GM18520 (cell line): ENCODE measurements at regions not wholly inside any gene's neighbourhood (a gene's known extent, or its start where the extent isn't known, plus 50 kb on each side); places are given as distances from the start of the nearest gene placed in this dataset.
A peak's percentile ranks its signal among the peaks of the same experiment; 100 is the strongest.

ENCODE experiments used
- ATAC-seq: cut with Tn5 transposase; IDR thresholded peaks from one replicate; pipeline ENCODE4 v1.9.1; 2021; ENCODE audit not compliant: unreplicated experiment

- ATAC-seq, result no peak
These were observed 390.6 kb downstream of the TNS3 start for GRCh38 chr7:47191316-47191715.

DNA sequence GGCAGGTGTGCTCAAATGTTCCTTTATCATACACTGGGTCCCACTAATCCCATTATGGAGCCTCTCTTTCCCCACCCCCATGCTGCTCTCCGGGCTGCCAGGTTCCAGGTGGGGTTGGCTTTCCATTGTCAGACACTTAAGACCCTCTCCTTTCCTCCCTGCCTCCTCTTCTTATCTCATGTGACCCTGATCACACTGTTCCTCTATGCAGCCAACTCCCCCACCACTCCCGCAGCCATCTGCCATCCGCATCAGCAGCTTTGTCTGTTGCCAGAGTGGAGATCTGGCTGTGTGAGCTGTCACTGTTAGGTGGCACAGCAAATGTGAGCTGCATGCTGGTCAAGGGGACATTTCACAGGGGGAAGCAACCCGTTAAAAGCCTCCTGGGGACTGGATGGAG, 391.4 kb downstream of the TNS3 start:
- ATAC-seq, result no peak

DNA sequence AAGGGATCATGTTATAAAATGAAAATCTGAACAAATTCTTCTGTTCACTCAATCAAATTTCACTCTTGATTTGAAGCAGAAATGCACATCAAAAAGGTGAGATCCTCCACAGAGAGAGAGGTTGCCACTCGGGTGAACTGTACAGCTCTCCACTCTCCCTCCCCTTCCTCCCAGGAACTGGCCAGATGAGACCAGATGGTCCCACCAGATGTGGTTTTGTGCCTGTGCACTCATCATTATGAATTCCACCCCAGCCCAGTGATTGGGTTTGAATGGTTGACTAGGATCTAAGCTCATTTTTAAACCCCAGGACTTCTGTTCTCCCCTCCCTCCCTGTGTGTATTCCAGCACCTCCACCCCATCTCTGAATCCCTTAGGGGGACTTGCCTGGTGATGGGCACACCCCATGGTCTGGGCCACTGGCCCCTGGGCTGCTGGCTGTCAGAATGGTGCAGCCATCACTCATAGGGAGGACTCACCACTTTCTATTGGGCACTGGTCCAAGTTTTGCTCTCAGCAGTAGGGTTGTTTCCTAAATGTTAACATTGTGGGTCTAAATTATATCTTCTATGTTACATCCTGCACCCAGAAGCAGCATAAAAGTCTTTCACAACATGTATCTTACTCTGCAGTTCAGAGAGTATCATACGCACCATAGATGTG, 393.1 kb downstream of the TNS3 start:
- no peak for ATAC-seq

DNA sequence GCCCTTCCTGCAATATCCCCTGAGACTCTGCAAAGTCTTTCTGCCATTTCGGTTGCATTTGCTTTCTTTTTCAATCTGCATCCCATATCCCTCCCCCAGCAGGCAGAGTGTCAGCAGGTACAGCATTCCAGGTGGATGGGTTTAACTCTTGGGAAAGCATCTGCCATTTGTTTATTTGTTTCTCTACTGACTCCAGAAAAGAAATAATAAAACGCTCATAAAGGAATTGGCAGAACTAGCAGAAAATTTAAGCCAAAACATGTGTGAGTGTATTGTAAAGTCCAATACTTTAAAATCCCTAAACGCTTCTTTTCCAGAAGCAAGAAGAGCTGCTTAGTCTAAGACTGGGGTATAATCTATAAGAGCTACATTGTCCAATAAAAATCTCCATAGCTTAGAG, 393.8 kb downstream of the TNS3 start:
- ATAC-seq, result no peak

DNA sequence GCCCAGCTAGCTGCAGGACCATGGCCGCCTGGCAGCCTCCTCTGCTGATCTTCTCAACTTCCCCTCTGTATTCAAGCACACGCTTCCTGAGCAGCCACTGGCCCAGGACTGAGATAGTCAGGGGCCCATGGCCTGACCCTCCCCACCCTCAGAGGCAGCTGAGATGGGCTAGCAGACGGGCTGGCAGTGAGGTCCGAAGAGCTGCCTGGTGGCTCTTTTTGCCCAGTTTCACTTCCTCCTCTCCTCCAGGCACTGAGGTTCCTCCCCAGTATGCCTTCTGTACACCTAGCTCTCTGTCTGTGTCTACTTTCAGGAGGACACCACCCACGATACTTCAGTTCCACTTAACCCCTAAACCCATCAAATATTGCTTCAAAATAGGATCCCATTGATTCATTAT, 395.6 kb downstream of the TNS3 start:
- peak; percentile 93 for ATAC-seq

- no peak for ATAC-seq
These were observed 396.1 kb downstream of the TNS3 start for GRCh38 chr7:47185839-47186238.

DNA sequence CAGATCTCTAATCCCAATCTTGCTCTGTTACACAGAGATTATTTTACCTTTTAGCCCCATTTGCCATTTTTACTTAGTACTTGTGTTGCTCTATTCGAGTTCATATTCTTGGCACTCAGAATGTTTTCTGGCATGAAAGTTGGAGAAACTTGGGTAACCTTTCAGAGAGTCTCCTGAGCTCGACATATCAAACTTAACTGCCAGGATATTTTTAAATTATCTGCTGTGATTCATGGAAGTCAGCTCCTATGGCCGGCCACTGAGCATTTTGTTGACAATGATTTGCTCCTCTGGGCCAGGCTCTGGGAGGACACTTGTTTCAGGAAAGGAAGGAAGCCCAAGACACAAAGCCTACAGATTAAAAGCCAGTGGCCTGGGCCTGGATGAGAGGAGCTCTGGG, 396.7 kb downstream of the TNS3 start:
- ATAC-seq, result no peak

- ATAC-seq, result no peak
These were observed 397.9 kb downstream of the TNS3 start for GRCh38 chr7:47183862-47184590.

DNA sequence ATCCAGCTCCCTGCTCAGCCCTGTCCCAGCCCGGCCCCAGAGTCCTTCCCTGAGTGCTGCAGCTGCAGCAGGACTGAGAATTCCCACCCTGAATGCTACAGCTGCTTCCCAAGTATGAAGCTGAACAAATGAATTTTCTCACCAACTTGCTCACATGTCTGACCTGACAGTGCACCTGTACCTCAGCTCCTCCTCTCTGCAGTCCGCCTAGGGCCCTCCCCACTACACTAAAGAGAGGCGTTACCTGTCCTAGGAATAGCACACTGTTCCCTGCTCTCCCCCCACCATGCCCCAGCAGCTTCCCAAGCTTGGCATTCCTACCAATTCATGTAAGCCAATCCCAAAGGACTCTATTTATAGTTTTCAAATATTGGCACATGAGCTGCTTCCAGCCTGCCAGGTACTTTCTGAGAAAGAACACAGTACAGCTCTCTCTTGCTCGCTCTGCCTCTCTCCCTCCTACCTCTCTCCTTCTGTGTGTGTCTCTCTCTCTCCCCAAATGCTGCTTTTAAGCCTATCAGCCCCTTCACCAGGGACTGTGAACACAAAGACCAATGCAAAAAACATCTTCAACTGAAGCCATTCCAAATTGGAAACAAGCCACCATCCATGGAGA, 400.1 kb downstream of the TNS3 start:
- ATAC-seq, result no peak

DNA sequence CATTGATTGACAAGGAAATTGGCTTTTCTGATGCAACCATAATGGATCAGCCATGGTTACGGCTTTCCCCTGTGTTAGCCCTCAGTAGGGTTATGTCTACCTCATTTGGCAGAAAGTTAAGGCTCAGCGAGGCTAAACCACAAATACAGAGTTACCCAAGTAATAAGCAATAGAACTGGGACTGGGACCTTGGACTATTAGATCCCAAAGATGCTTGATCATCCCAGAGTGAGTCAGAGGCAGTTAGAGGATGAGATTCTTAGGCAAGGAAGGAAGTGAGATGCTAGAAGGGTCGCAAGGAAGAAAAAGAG, 401.4 kb downstream of the TNS3 start:
- ATAC-seq, result no peak

DNA sequence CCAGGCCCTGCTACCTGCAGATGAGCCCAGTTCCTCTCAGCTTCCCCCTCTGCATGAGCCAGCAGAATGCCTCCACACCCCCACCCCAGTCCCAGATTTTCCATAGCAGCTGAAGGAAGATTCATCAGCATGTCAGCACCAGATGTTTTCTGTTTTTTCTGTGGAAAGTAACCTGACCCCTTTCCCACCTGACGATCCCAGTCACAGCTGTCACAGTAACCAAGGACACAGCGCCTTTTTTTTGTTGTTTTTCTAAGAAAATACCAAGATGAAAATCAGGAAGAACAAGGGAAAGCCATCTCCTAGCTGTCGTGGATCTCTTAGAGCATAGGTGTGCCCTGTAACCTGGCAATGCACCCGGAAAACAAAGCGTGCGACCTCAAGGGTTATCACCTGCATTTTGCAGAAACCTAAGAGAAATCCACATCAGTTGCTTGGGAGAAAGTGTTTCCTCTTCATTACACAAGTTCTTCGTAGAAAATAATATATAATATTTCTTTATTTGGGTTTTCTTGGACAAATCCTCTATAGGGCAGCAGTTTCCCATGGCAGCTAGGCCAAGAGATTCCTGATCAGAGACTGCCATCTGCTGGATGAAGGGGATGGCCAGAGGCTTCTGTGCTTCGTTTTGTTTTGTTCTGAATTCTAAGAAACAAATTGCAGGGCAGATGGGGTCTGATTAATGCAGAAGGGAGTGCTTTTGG, 401.9 kb downstream of the TNS3 start:
- no peak for ATAC-seq

DNA sequence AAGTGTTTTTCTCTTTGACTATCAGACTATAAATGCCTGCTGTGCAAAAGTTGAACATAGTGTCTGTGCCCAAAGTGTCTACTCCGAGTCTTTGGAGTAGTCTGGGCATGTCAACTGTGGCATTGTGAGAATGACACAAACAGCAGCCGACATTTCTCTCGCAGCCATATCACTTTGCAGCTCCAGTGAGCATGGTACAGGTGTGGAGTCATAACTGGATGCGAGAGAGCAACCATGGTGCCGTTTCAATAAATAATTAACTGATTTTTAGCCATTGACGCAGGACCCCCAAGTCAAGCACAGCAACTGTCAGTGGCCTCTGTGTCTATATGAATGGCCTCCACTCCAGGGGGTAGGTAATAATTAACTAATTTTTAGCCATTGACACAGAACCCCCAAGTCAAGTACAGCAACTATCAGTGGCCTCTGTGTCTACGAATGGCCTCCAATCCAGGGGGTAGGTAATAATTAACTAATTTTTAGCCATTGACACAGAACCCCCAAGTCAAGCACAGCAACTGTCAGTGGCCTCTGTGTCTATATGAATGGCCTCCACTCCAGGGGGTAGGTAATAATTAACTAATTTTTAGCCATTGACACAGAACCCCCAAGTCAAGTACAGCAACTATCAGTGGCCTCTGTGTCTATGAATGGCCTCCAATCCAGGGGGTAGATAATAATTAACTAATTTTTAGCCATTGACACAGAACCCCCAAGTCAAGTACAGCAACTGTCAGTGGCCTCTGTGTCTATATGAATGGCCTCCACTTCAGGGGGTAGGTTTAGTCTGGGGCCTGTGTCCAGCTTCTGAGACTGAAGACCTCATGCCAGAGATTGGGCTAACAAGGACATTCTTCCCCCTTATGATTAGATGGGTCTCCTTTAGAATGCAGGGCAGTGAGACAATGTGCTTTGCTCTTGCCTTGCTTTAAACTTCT, 409.0 kb downstream of the TNS3 start:
- peak; percentile 79 for ATAC-seq

- no peak for ATAC-seq
These were observed 411.4 kb downstream of the TNS3 start for GRCh38 chr7:47170516-47170915.

- no peak for ATAC-seq
These were observed 427.1 kb downstream of the TNS3 start for GRCh38 chr7:47154791-47155190.

- ATAC-seq, result no peak
These were observed 428.3 kb downstream of the TNS3 start for GRCh38 chr7:47153576-47153975.

DNA sequence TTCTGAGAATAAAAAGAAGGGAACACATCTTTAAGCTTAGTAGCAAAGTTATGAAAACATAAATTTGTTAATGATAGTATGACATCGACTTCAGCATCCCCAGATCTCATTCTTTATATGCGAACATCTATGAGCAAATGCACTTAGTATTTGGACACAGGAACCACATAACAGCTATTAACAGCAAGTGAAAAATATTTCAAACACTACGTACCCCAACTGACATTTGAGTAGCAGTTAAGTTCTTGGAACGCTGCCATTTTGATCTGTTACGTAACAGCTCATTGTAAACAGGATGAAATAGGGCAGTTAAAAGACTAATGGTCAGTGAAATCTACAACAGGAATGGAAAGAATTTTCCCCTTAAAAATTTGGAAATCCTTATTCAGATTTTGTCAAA, 428.9 kb downstream of the TNS3 start:
- ATAC-seq, result no peak

DNA sequence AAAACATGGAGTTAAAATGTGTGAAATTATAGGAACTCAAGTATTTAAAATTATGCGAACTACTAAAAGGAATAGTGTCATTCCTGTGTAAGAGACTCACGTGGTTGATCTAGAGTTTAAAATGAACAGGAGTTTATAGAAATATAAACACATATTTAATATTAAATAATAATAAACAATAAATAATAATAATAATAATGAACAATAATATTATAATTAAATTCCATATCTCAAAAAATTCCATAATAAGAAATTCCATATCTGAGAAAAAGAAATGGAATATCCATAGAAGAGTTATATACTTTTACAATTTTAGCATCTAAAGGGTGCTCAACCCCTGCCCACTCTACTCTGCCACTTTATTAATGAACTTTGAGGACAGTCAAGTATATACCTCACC, 429.6 kb downstream of the TNS3 start:
- no peak for ATAC-seq

- ATAC-seq, result no peak
These were observed 431.2 kb downstream of the TNS3 start for GRCh38 chr7:47150497-47151260.

DNA sequence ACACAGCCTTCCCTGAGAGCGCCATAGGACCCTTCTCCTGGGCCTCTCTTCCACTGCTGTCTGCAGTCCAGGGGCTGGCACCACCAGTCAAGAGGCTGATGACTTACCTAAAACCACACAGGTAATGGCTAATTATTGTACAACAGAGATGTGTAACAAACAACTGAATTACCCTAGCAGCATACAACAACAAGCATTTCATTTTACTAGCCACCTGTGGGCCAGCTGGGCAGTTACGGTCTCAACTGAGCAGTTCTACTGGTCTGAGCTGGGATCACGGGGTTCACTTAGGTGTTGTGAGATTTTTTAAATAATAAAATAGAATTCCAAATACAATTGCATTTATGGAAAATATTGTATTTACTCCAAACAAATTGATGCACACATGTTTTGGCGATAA, 431.9 kb downstream of the TNS3 start:
- no peak for ATAC-seq

GRCh38 chr7:47149208-47149839, 432.6 kb downstream of the TNS3 start:
- no peak for ATAC-seq
